ENCODE measurements at regions not wholly inside any gene's neighbourhood (a gene's known extent, or its start where the extent isn't known, plus 50 kb on each side); places are given as distances from the start of the nearest gene placed in this dataset.

- no peak for DNase-seq
Observed at GRCh38 chr17:77867976-77868713, 90.4 kb upstream of the TNRC6C start.

GRCh38 chr17:77869041-77869599, 89.4 kb upstream of the TNRC6C start:
- no peak for DNase-seq

- no peak for DNase-seq
Observed at GRCh38 chr17:77869665-77870132, 88.8 kb upstream of the TNRC6C start.

- DNase-seq: no peak
Observed at GRCh38 chr17:77872199-77872598, 86.3 kb upstream of the TNRC6C start.

GRCh38 chr17:77872714-77873499, 85.6 kb upstream of the TNRC6C start:
- no peak for DNase-seq

GRCh38 chr17:77873500-77874302, 84.8 kb upstream of the TNRC6C start:
- DNase-seq: no peak

GRCh38 chr17:77874303-77875050, 84.0 kb upstream of the TNRC6C start:
- no peak for DNase-seq

- DNase-seq: no peak
Observed at GRCh38 chr17:77875051-77875780, 83.3 kb upstream of the TNRC6C start.

GRCh38 chr17:77875881-77876509, 82.5 kb upstream of the TNRC6C start:
- DNase-seq: no peak

- no peak for DNase-seq
Observed at GRCh38 chr17:77877036-77877435, 81.5 kb upstream of the TNRC6C start.

GRCh38 chr17:77877646-77878355, 80.7 kb upstream of the TNRC6C start:
- no peak for DNase-seq

- no peak for DNase-seq
Observed at GRCh38 chr17:77879226-77879895, 79.1 kb upstream of the TNRC6C start.

GRCh38 chr17:77879896-77880280, 78.6 kb upstream of the TNRC6C start:
- DNase-seq: no peak

GRCh38 chr17:77880711-77881450, 77.6 kb upstream of the TNRC6C start:
- DNase-seq: no peak

GRCh38 chr17:77881545-77881944, 77.0 kb upstream of the TNRC6C start:
- DNase-seq: no peak

GRCh38 chr17:77882040-77882439, 76.5 kb upstream of the TNRC6C start:
- no peak for DNase-seq

- no peak for DNase-seq
Observed at GRCh38 chr17:77882481-77883212, 75.9 kb upstream of the TNRC6C start.

- DNase-seq: no peak
Observed at GRCh38 chr17:77883213-77883650, 75.3 kb upstream of the TNRC6C start.

Data from NCI-H774 (cell line).